SK-N-MC (cell line): ENCODE measurements at regions not wholly inside any gene's neighbourhood (a gene's known extent, or its start where the extent isn't known, plus 50 kb on each side); places are given as distances from the start of the nearest gene placed in this dataset.

ENCODE experiments used
- EZH2 ChIP-seq: fragments of 200-600 bp; sonication (generic); IDR thresholded peaks from one replicate; pipeline ENCODE4 v1.6.1; 2017; ENCODE audit warnings: antibody characterized with exemption
- POLR2AphosphoS5 ChIP-seq: IDR thresholded peaks from 2 replicates; pipeline ENCODE4 v1.6.1; 2012; ENCODE audit warnings: mild to moderate bottlenecking, low read depth, low read length, borderline replicate concordance

DNA sequence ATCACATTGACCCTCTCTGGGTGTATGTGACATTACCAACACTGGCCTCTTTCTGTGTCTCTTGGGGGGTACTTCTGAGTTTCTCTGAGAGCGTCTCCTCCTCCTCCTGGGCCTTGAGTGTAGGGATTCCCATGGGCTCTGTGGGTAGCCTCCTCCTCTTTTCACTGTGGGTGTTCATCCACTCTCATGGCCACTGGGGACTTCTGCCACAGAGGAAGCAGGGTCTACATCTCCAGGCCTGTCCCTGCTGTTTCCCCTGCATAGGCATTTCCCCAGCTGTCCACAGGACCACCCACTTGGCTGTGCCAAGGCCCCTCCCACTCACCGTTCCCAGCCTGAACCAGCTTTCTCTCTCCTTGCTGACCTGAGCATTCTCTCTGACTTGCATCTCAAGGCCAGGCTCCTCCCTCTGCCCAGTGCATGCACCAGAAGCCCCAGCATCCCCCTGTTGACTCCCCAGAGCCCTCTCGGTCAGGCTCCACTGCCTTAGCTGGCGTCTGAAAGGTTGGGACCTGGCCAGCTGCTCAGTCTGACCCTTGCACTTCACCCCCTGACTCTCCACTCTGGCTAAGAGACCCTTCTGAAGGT, 487.6 kb downstream of the GLRX3 start:
- no peak for TF ChIP-seq EZH2
- no peak for TF ChIP-seq POLR2AphosphoS5
